ENCODE measurements at regions not wholly inside any gene's neighbourhood (a gene's known extent, or its start where the extent isn't known, plus 50 kb on each side); places are given as distances from the start of the nearest gene placed in this dataset.

DNA sequence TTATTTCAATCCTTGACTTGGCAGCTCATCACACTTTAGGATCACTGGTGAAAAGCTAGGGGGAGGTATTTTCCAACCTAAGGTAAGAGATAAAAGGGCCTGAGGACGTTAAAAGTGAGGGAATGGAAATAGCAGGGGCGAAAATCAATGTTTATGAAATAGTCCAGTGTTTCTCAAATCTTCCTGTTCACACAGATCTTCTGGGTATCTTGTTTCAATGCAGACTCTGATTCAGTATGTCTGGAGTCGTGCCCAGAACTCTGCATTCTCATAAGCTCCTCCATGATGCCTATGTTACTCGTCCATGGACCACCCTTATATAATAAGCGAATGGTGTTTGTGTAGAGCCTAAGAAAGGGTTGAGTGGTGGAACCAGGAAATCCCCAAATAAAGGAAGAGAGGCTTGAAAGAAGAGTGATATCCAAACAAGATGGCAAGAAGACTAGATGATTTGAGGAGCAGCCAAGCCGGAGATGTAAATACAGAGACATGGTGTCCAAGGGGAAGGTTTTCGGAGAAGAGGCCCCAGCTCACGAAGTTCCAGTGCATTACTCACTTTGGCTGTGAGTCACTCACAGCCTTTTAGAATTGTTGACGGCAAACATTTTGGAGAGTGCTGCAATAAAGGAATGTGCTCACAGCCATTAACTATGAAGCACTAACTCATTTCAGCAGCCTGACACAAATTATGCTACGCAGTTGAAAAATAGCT, 215.6 kb upstream of the PPARGC1A start:
- DNase-seq (ENCODE audit: low spot score) = no peak

DNA sequence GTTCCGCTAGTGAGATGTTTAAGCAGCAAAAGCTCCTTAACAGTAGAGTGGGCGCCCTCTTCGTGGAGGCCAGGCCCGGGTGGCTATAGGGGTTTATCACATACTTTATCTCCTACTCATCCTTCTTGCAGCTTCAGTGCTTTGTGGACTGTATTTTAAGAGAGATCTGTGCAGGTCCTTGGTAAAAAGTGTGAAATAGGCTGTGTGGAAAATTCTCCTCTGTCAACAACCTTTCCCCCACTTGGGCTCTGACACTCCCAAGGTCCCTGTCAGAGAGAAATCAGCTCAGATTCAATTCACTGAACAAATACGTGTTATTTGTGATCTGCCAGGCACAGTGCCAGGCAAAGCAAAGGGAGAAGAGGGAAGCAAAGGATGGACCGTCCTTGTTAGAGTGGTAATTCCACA, 214.3 kb upstream of the PPARGC1A start:
- DNase-seq (ENCODE audit: low spot score) = no peak

- DNase-seq (ENCODE audit: low spot score) = no peak
These were observed 213.7 kb upstream of the PPARGC1A start for GRCh38 chr4:24103434-24104157.

GRCh38 chr4:24102621-24103020, 212.8 kb upstream of the PPARGC1A start:
- DNase-seq (ENCODE audit: low spot score) = no peak

DNA sequence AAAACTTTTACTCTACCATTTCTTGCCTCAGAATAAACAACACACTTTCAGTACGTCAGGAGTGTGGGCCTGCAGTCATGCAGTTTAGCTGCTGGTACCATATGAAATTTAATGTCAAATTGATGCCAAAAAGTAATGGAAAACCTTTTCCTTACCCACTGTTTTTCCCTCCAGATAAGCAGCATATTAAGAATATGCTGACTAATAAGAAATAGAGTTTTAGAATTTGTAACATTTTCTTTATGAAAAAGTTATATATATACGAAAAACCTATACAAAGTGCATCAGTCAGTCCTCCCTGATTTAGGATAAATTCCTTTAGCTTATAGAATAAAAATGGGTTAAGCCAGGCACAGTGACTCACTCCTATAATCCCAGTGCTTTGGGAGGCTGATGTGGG, 206.8 kb upstream of the PPARGC1A start:
- DNase-seq (ENCODE audit: low spot score) = no peak

- DNase-seq (ENCODE audit: low spot score) = no peak
These were observed 204.9 kb upstream of the PPARGC1A start for GRCh38 chr4:24094726-24095125.

GRCh38 chr4:24093446-24093845, 203.6 kb upstream of the PPARGC1A start:
- no peak for DNase-seq (ENCODE audit: low spot score)

DNA sequence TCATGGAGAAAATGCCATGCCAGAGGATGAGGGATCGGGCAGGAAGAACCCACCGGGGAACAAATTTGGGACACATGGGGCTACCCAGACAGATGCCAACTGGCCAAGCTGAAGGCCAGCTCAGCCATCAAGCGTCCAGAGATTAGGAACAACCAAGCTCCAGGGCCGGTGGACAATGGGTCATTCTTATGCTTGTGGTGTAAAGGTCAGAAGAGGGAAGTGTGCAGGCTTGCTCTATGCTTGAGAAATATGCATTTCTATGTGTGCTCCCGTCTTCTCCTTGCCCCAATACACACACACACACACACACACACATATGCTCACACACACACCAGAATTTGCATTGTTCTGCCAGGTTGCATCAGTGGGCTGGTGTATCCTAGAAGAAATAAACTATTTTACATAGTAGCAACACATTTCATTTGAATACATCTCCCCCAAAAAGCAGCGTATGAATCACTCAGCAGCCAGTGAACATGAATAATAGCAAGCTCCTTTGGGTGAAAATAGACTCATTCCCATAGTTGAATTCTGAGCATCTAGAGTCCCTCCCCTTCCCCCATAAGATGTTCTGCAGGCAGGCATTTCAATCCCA, 201.9 kb upstream of the PPARGC1A start:
- no peak for DNase-seq (ENCODE audit: low spot score)

- no peak for DNase-seq (ENCODE audit: low spot score)
These were observed 200.1 kb upstream of the PPARGC1A start for GRCh38 chr4:24089851-24090534.

GRCh38 chr4:24080871-24081270, 191.0 kb upstream of the PPARGC1A start:
- DNase-seq (ENCODE audit: low spot score) = no peak

GRCh38 chr4:24078347-24078962, 188.6 kb upstream of the PPARGC1A start:
- no peak for DNase-seq (ENCODE audit: low spot score)

GRCh38 chr4:24076811-24077210, 187.0 kb upstream of the PPARGC1A start:
- DNase-seq (ENCODE audit: low spot score) = peak; percentile 5

GRCh38 chr4:24073948-24074347, 184.1 kb upstream of the PPARGC1A start:
- DNase-seq (ENCODE audit: low spot score) = no peak

- no peak for DNase-seq (ENCODE audit: low spot score)
These were observed 181.9 kb upstream of the PPARGC1A start for GRCh38 chr4:24071612-24072372.

DNA sequence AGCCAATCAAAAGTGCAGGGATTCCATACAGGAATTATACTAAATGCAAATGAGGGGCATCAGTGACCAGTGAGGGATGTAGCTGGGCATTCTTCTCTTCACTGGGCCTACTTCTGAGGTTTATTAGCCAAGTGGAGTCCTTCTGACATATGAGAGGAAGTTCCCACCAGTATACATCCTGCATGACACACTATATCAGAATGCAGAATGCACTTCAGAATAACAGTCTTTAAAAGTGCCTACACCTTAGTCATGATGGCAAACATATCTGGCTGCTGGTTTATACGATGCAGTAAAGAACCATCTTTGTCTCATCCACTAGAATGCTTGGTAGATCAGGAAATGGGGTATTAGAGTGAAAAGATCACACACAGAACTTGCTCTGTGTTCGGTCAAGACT, 180.3 kb upstream of the PPARGC1A start:
- no peak for DNase-seq (ENCODE audit: low spot score)

GRCh38 chr4:24067367-24068193, 177.7 kb upstream of the PPARGC1A start:
- no peak for DNase-seq (ENCODE audit: low spot score)

GRCh38 chr4:24065974-24066373, 176.1 kb upstream of the PPARGC1A start:
- no peak for DNase-seq (ENCODE audit: low spot score)

DNA sequence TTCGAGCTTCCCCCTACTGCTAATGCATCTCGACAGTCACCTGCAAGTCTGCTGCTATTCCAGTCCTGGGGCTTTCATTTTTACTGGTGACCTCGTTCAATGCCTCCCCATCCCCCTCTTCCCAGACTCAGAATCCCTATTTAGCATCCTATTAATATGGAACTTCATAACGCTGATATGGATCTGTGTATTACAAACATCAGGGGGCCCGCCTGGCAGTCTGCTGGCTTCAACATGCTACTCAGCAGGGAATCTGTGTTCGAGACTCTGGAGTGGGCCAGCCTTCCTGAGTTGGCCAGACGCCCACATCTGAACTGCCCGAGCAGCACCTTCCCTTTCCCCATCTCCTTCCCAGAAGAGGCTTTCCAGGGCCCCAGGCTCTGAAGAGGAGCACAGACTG, 173.9 kb upstream of the PPARGC1A start:
- no peak for DNase-seq (ENCODE audit: low spot score)

- no peak for DNase-seq (ENCODE audit: low spot score)
These were observed 171.1 kb upstream of the PPARGC1A start for GRCh38 chr4:24060932-24061331.

GRCh38 chr4:24059839-24060238, 170.0 kb upstream of the PPARGC1A start:
- DNase-seq (ENCODE audit: low spot score) = no peak
